ENCODE measurements at regions not wholly inside any gene's neighbourhood (a gene's known extent, or its start where the extent isn't known, plus 50 kb on each side); places are given as distances from the start of the nearest gene placed in this dataset.

- intact Hi-C loops (cut with DNase I; ENCODE audit: low total_unique reads), result no loop called here
- TF ChIP-seq, protein P1, sequence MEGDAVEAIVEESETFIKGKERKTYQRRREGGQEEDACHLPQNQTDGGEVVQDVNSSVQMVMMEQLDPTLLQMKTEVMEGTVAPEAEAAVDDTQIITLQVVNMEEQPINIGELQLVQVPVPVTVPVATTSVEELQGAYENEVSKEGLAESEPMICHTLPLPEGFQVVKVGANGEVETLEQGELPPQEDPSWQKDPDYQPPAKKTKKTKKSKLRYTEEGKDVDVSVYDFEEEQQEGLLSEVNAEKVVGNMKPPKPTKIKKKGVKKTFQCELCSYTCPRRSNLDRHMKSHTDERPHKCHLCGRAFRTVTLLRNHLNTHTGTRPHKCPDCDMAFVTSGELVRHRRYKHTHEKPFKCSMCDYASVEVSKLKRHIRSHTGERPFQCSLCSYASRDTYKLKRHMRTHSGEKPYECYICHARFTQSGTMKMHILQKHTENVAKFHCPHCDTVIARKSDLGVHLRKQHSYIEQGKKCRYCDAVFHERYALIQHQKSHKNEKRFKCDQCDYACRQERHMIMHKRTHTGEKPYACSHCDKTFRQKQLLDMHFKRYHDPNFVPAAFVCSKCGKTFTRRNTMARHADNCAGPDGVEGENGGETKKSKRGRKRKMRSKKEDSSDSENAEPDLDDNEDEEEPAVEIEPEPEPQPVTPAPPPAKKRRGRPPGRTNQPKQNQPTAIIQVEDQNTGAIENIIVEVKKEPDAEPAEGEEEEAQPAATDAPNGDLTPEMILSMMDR (IDR thresholded peaks at IDR 0.05), result no peak
- DNase-seq, result no peak
- H3K36me3 ChIP-seq (ENCODE audit: low read depth, missing control alignments), result no peaks in the 10 kb centered on the region
- WGBS, 2 donors, result 78 to 81% methylated on average over 10 of the region's 10 CpGs
- H3K4me3 ChIP-seq, result no peak overlapping the region
- no peak overlapping the region for H3K27ac ChIP-seq
- H3K4me1 ChIP-seq, result peaks cover 3% of the 10 kb centered on the region
- no peaks in the 10 kb centered on the region for H3K27me3 ChIP-seq
- no peaks in the 10 kb centered on the region for H3K9me3 ChIP-seq
Measured at GRCh38 chr4:108359986-108360681, 191.4 kb upstream of the LEF1 start.

DNA sequence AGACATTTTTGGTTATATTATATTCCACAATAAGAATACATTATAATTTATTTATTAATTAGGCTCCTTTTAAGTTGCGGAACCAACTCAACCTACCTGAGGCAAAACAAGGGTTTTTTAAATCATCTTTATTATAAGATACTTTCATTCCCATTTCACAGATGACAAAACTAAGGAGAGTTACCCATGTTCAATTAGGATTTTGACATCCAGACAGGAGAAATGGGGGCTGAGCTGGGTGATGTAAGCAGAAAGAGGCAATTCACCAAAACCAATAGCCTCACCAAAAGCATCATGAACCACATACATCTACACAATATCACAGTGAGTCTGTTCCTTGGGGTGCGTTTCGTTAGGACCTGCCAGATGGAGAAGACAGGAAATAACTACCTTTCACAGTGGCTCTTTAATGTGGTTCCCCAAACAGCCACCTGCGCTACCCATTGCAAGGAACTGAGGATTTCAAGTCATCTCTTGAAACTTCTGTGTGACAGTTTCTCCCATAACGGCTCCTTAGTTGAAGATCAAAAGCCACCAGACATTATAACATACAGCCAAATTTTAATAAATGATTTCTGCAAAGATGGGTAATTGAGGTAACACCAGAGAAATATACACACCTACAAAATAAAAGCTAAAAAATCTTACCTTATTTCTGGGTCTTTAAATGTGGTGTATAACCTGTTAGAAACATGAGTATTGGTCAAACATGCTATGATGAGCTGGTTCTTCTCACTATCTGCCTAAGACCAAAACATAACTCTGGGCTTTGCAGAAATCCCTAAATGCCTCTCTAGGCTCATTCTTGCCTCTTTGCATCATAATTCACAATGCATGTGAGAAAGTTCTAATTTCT, 190.6 kb upstream of the LEF1 start:
- Histone ChIP-seq H3K4me3 (no peak overlapping the region), H3K27me3 (no peaks in the 10 kb centered on the region), H3K27ac (no peak overlapping the region), H3K9me3 (no peaks in the 10 kb centered on the region), H3K4me1 (peaks cover 3% of the 10 kb centered on the region), H3K36me3 (ENCODE audit: low read depth, missing control alignments) (no peaks in the 10 kb centered on the region)
- no peak for DNase-seq
- WGBS, 2 donors, result 86 to 96% methylated on average over 5 of the region's 5 CpGs
- intact Hi-C loops (cut with DNase I; ENCODE audit: low total_unique reads), result no loop called here
- TF ChIP-seq, protein P1 (IDR thresholded peaks at IDR 0.05), result no peak
- TF ChIP-seq POLR2A (IDR thresholded peaks at IDR 0.05), result no peak

- Histone ChIP-seq H3K9me3 (no peaks in the 10 kb centered on the region), H3K27me3 (no peaks in the 10 kb centered on the region), H3K4me3 (no peak overlapping the region), H3K4me1 (peaks cover 3% of the 10 kb centered on the region), H3K36me3 (ENCODE audit: low read depth, missing control alignments) (no peaks in the 10 kb centered on the region), H3K27ac (no peak overlapping the region)
- no peak for DNase-seq
- TF ChIP-seq, protein P1 (IDR thresholded peaks at IDR 0.05), result no peak
- no peak for TF ChIP-seq POLR2A (IDR thresholded peaks at IDR 0.05)
- WGBS, 2 donors, result 77 to 83% methylated on average over 7 of the region's 7 CpGs
- intact Hi-C loops (cut with DNase I; ENCODE audit: low total_unique reads), result no loop called here
Measured at GRCh38 chr4:108355902-108356535, 187.3 kb upstream of the LEF1 start.

DNA sequence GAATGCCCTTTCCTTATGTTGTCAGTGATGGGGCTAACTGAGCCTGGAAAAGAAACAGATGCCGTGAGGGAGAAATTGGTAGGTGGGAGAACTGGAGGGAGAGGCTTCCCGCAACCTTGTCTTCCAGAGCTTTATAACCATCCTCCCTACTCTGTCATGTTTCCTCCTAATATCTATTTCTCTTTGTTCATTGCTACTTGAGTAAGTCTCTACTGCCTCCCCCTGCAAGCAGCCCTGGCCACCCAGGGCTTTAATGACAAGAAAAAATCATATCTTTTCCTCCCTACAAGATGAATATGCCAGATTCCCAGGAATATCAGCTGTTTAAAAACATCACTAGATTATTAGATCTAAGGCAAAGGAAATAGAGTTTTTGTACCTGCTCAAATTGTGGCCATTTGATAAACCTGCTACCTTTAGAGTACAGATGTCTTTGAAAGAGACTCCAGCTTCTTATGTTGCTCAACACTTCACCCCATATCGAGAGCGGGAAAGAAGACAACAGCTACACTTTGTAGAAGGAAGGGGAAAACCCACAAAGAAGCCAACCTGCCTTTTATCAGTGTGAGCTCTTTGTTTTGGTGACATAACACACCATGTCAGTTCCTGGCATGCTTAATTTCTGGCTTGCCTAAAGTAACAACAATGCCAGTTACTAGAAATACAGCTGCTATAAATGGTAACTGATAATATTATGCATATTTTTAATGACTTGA, 186.6 kb upstream of the LEF1 start:
- H3K27me3 ChIP-seq, result no peaks in the 10 kb centered on the region
- H3K27ac ChIP-seq, result no peak overlapping the region
- TF ChIP-seq POLR2A (IDR thresholded peaks at IDR 0.05), result no peak
- TF ChIP-seq, protein P1 (IDR thresholded peaks at IDR 0.05), result no peak
- no peaks in the 10 kb centered on the region for H3K36me3 ChIP-seq (ENCODE audit: low read depth, missing control alignments)
- no peak for DNase-seq
- intact Hi-C loops (cut with DNase I; ENCODE audit: low total_unique reads), result no loop called here
- no peak overlapping the region for H3K4me3 ChIP-seq
- WGBS, 2 donors, result 68 to 86% methylated on average over 4 of the region's 4 CpGs
- no peaks in the 10 kb centered on the region for H3K4me1 ChIP-seq
- no peaks in the 10 kb centered on the region for H3K9me3 ChIP-seq

Data from testis (tissue), 2 donors.